IMR-90 (cell line): ENCODE measurements at regions not wholly inside any gene's neighbourhood (a gene's known extent, or its start where the extent isn't known, plus 50 kb on each side); places are given as distances from the start of the nearest gene placed in this dataset.

ENCODE experiments used
- ATAC-seq: fragments of 200-7000 bp; cut with Tn5 transposase; 2 replicates; pipeline ENCODE4 v1.9.1; 2020; ENCODE audit warnings: low read depth, mild to moderate bottlenecking, moderate library complexity
- BruUV-seq: library from RNA; stranded (reverse); fragments of 400-500 nt; replicated peaks from 2 replicates; lab custom pipeline; 2021; lab: Mats Ljungman, UMichigan
- CTCF ChIA-PET: fragments of 300-600 bp; formaldehyde crosslinking; extraction: SDS; loops from one replicate; lab custom pipeline; 2021; ENCODE audit warnings: antibody characterized with exemption; lab: Yijun Ruan, JAX
- POLR2A ChIA-PET: fragments of 300-600 bp; sonication (Branson Sonifier 250); formaldehyde crosslinking; loops from one replicate; lab custom pipeline; 2022; ENCODE audit warnings: antibody characterized with exemption; ENCODE audit not compliant: unreplicated experiment; lab: Charles Lee
- DNase-seq: peaks from one replicate; pipeline ENCODE4 v3.0.0; 2013
- H2AFZ ChIP-seq: replicated peaks from 2 replicates; pipeline ENCODE3; 2013; ENCODE audit warnings: low read length, mild to moderate bottlenecking; ENCODE audit not compliant: poor library complexity
- H2AK5ac ChIP-seq: 2 replicates; pipeline ENCODE4 v1.6.1; 2013; ENCODE audit warnings: low read depth, low read length, inconsistent platforms
- H2AK9ac ChIP-seq: replicated peaks from 2 replicates; pipeline ENCODE3; 2013; ENCODE audit warnings: mild to moderate bottlenecking, low read depth, low read length, moderate library complexity; ENCODE audit not compliant: poor library complexity
- H2BK120ac ChIP-seq: 2 replicates; pipeline ENCODE4 v1.6.1; 2013; ENCODE audit warnings: low read depth, low read length, inconsistent platforms
- H2BK15ac ChIP-seq: 3 replicates; pipeline ENCODE4 v1.6.1; 2013; ENCODE audit warnings: low read depth, low read length, inconsistent platforms
- H2BK20ac ChIP-seq: 2 replicates; pipeline ENCODE4 v1.6.1; 2013; ENCODE audit warnings: low read depth, mild to moderate bottlenecking, inconsistent platforms, low read length, moderate library complexity
- H2BK5ac ChIP-seq: 2 replicates; pipeline ENCODE4 v1.6.1; 2013; ENCODE audit warnings: mild to moderate bottlenecking, low read depth, low read length, inconsistent platforms; ENCODE audit not compliant: poor library complexity, severe bottlenecking
- H3K14ac ChIP-seq: replicated peaks from 2 replicates; pipeline ENCODE4 v1.6.1; 2013; ENCODE audit warnings: low read depth, low read length, inconsistent platforms
- H3K18ac ChIP-seq: 2 replicates; pipeline ENCODE4 v1.6.1; 2013; ENCODE audit warnings: low read depth, low read length, control low read depth
- H3K23ac ChIP-seq: 2 replicates; pipeline ENCODE4 v1.6.1; 2013; ENCODE audit warnings: low read depth, low read length, inconsistent platforms
- H3K27ac ChIP-seq: 2 replicates; pipeline ENCODE4 v1.5.1; 2013; ENCODE audit warnings: mild to moderate bottlenecking, control low read depth, low read length; ENCODE audit not compliant: insufficient read depth
- H3K27me3 ChIP-seq: 2 replicates; pipeline ENCODE4 v1.6.1; 2013; ENCODE audit warnings: low read length; ENCODE audit not compliant: control insufficient read depth, insufficient read depth
- H3K36me3 ChIP-seq: 2 replicates; pipeline ENCODE4 v1.6.1; 2013; ENCODE audit warnings: low read length, mixed read lengths; ENCODE audit not compliant: control insufficient read depth, insufficient read depth
- H3K4ac ChIP-seq: 2 replicates; pipeline ENCODE4 v1.6.1; 2013; ENCODE audit warnings: low read depth, low read length, inconsistent platforms
- H3K4me1 ChIP-seq: 2 replicates; pipeline ENCODE4 v1.6.1; 2013; ENCODE audit warnings: low read length, mixed read lengths; ENCODE audit not compliant: control insufficient read depth, insufficient read depth
- H3K4me2 ChIP-seq: 2 replicates; pipeline ENCODE4 v1.6.1; 2013; ENCODE audit warnings: low read depth, mild to moderate bottlenecking, control low read depth, low read length, moderate library complexity
- H3K4me3 ChIP-seq: 2 replicates; pipeline ENCODE4 v1.5.1; 2013; ENCODE audit warnings: low read depth, mild to moderate bottlenecking, control low read depth, low read length, moderate library complexity; ENCODE audit not compliant: insufficient read depth
- H3K56ac ChIP-seq: 2 replicates; pipeline ENCODE4 v1.6.1; 2013; ENCODE audit warnings: low read length, inconsistent platforms; ENCODE audit not compliant: insufficient read depth; ENCODE audit errors: extremely low read depth
- H3K79me1 ChIP-seq, 2 experiments: 2 replicates each; pipeline ENCODE4 v1.6.1; 2013; ENCODE audit warnings: low read length in 2 of 2, inconsistent platforms in 1 of 2, low read depth in 1 of 2
- H3K9ac ChIP-seq: 2 replicates; pipeline ENCODE4 v1.6.1; 2013; ENCODE audit warnings: low read depth, low read length, control low read depth
- H3K9me1 ChIP-seq: 2 replicates; pipeline ENCODE4 v1.6.1; 2013; ENCODE audit warnings: low read length, inconsistent platforms; ENCODE audit not compliant: insufficient read depth
- H3K9me3 ChIP-seq: 2 replicates; pipeline ENCODE4 v1.6.1; 2013; ENCODE audit warnings: low read length; ENCODE audit not compliant: control insufficient read depth, insufficient read depth
- H4K20me1 ChIP-seq: 2 replicates; pipeline ENCODE4 v1.6.1; 2013; ENCODE audit warnings: low read length, inconsistent platforms; ENCODE audit not compliant: insufficient read depth
- H4K5ac ChIP-seq: 2 replicates; pipeline ENCODE4 v1.6.1; 2013; ENCODE audit warnings: mild to moderate bottlenecking, low read depth, low read length, control low read depth
- H4K8ac ChIP-seq, 2 experiments: 2 replicates each; pipeline ENCODE4 v1.6.1; 2013; ENCODE audit warnings: low read depth in 2 of 2, low read length in 2 of 2, control low read depth in 1 of 2, inconsistent platforms in 1 of 2
- H4K91ac ChIP-seq: 2 replicates; pipeline ENCODE4 v1.6.1; 2013; ENCODE audit warnings: low read depth, low read length, inconsistent platforms; ENCODE audit not compliant: insufficient read depth
- BHLHE40 ChIP-seq: fragments of 150-350 bp; IDR thresholded peaks from 2 replicates; pipeline ENCODE4 v1.6.1; 2016; ENCODE audit warnings: mild to moderate bottlenecking, low read depth, low read length
- CHD1 ChIP-seq: IDR thresholded peaks from 2 replicates; pipeline ENCODE4 v1.6.1; 2012; ENCODE audit warnings: low read depth, low read length, improper control_type of control experiment
- FOS ChIP-seq: fragments of 150-350 bp; IDR thresholded peaks from 2 replicates; pipeline ENCODE4 v1.6.1; 2016; ENCODE audit warnings: low read depth, low read length
- MAZ ChIP-seq: IDR thresholded peaks from 2 replicates; pipeline ENCODE4 v1.6.1; 2012; ENCODE audit warnings: low read depth, mild to moderate bottlenecking, low read length, improper control_type of control experiment, moderate library complexity, borderline replicate concordance
- POLR2A ChIP-seq: IDR thresholded peaks from 2 replicates; pipeline ENCODE4 v1.6.1; 2012; ENCODE audit warnings: mild to moderate bottlenecking, low read depth, low read length
- RAD21 ChIP-seq: IDR thresholded peaks from 2 replicates; pipeline ENCODE4 v1.6.1; 2012; ENCODE audit warnings: low read length, improper control_type of control experiment
- RCOR1 ChIP-seq: IDR thresholded peaks from 2 replicates; pipeline ENCODE4 v1.6.1; 2012; ENCODE audit warnings: mild to moderate bottlenecking, low read length, improper control_type of control experiment; ENCODE audit not compliant: insufficient replicate concordance
- SMC3 ChIP-seq: fragments of 150-350 bp; IDR thresholded peaks from 2 replicates; pipeline ENCODE4 v1.6.1; 2016; ENCODE audit warnings: low read depth, mild to moderate bottlenecking, antibody characterized with exemption, low read length, moderate library complexity
- dilution Hi-C: fragments of 300-500 bp; cut with HindIII; formaldehyde crosslinking; loops from one replicate; pipeline ENCODE4 v1.14.3; 2018; ENCODE audit warnings: low sequenced_read_pairs; ENCODE audit not compliant: unreplicated experiment
- in situ Hi-C: fragments of 300-500 bp; cut with MboI; formaldehyde crosslinking; loops from 3 replicates; pipeline ENCODE4 v1.14.3; 2019; ENCODE audit warnings: low sequenced_read_pairs, inconsistent platforms, mixed read lengths
- intact Hi-C: fragments of 100-400 bp; cut with micrococcal nuclease; formaldehyde crosslinking; loops from 2 replicates; pipeline ENCODE4 v1.10.0; 2022
- TF ChIP-seq, protein P1 (sequence below): conservative IDR thresholded peaks from 2 replicates; pipeline ENCODE4 v1.5.1; 2012; ENCODE audit warnings: mild to moderate bottlenecking, low read depth, low read length, improper control_type of control experiment
- TF ChIP-seq, protein P2 (sequence below): fragments of 150-350 bp; IDR thresholded peaks from 2 replicates; pipeline ENCODE4 v1.6.1; 2016; ENCODE audit warnings: low read depth, mild to moderate bottlenecking, low read length, moderate library complexity, borderline replicate concordance

DNA sequence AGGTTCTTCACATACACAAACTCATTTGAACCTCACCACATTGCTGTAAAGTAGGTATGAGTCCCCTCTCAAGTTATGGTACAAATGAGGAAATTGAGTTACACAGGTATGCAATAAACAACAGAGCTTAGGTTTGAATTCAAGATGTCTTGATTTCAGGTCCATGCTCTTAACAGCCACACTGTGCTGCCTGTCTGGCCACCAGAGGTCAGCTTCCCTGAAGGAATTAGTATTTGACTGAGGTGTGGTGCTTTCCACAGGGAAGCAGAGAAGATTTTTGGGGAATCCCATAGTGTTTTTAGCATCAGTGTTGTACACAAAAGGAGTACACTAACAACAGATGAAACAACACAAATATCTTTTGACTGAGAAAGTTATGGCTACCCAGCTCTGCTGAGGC lies 94.4 kb upstream of the ITGA1 start:
- Histone ChIP-seq H2AK9ac (no peak overlapping the region), H3K79me1 (no peaks in the 10 kb centered on the region), H3K27me3 (no peaks in the 10 kb centered on the region), H3K4ac (no peak overlapping the region), H4K91ac (no peak overlapping the region), H3K9ac (no peak overlapping the region), H2BK15ac (no peak overlapping the region), H3K9me3 (no peaks in the 10 kb centered on the region), H4K8ac (no peak overlapping the region), H2AK5ac (no peak overlapping the region), H2AFZ (no peak overlapping the region), H4K5ac (no peak overlapping the region), H3K23ac (no peak overlapping the region), H4K20me1 (no peaks in the 10 kb centered on the region), H3K18ac (no peak overlapping the region), H2BK20ac (no peak overlapping the region), H2BK120ac (0 out of 2 replicates have a peak overlapping the region, but pooled peaks have one; percentile 22), H3K14ac (no peak overlapping the region), H3K4me2 (no peak overlapping the region), H3K56ac (no peak overlapping the region), H3K36me3 (no peaks in the 10 kb centered on the region), H3K4me3 (no peak overlapping the region), H3K27ac (no peak overlapping the region), H3K4me1 (peaks cover 8% of the 10 kb centered on the region), H3K9me1 (no peaks in the 10 kb centered on the region), H2BK5ac (no peak overlapping the region)
- in situ Hi-C loops = no loop called here
- ChIA-PET CTCF (interaction anchor here (0.6 to 1.7 kb wide), 8 partner anchors 12 to 297 kb away, joined by 3 to 6 read pairs (median 4); no protein-coding TSS in a partner anchor), POLR2A (no interaction called here)
- TF ChIP-seq, protein P1, sequence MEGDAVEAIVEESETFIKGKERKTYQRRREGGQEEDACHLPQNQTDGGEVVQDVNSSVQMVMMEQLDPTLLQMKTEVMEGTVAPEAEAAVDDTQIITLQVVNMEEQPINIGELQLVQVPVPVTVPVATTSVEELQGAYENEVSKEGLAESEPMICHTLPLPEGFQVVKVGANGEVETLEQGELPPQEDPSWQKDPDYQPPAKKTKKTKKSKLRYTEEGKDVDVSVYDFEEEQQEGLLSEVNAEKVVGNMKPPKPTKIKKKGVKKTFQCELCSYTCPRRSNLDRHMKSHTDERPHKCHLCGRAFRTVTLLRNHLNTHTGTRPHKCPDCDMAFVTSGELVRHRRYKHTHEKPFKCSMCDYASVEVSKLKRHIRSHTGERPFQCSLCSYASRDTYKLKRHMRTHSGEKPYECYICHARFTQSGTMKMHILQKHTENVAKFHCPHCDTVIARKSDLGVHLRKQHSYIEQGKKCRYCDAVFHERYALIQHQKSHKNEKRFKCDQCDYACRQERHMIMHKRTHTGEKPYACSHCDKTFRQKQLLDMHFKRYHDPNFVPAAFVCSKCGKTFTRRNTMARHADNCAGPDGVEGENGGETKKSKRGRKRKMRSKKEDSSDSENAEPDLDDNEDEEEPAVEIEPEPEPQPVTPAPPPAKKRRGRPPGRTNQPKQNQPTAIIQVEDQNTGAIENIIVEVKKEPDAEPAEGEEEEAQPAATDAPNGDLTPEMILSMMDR = peak; percentile 46
- TF ChIP-seq RCOR1 = no peak
- TF ChIP-seq BHLHE40 = no peak
- TF ChIP-seq RAD21 = peak; percentile 45
- TF ChIP-seq FOS = no peak
- TF ChIP-seq, protein P2, sequence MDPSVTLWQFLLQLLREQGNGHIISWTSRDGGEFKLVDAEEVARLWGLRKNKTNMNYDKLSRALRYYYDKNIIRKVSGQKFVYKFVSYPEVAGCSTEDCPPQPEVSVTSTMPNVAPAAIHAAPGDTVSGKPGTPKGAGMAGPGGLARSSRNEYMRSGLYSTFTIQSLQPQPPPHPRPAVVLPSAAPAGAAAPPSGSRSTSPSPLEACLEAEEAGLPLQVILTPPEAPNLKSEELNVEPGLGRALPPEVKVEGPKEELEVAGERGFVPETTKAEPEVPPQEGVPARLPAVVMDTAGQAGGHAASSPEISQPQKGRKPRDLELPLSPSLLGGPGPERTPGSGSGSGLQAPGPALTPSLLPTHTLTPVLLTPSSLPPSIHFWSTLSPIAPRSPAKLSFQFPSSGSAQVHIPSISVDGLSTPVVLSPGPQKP = no peak
- no peak for TF ChIP-seq CHD1
- TF ChIP-seq MAZ = no peak
- no peak for TF ChIP-seq POLR2A
- peak; percentile 42 for TF ChIP-seq SMC3
- BruUV-seq = no TSS peak
- dilution Hi-C loops = no loop called here
- DNase-seq = peak; percentile 45
- peak; percentile 29; the same call in 1 of the 2 replicates for ATAC-seq
- intact Hi-C loops = loop anchor here (2.0 to 5.0 kb wide), 2 partner anchors 96 to 224 kb away; no protein-coding TSS in a partner anchor
